Jurkat, Clone E6-1 (cell line): ENCODE measurements at regions not wholly inside any gene's neighbourhood (a gene's known extent, or its start where the extent isn't known, plus 50 kb on each side); places are given as distances from the start of the nearest gene placed in this dataset.
"Not testable (repeated sequence)": the region's sequence is repeated elsewhere in the genome, so short reads cannot be mapped to it uniquely, and the experiment has no call there.

Experiments used
- DNase-seq: peaks from one replicate; pipeline ENCODE4 v3.0.0-alpha.2; 2011; ENCODE audit warnings: low read depth, low spot score
- H3K4me3 ChIP-seq: 2 replicates; pipeline ENCODE4 v1.5.1; 2011; ENCODE audit warnings: mild to moderate bottlenecking, low read length, control low read depth, moderate library complexity

DNA sequence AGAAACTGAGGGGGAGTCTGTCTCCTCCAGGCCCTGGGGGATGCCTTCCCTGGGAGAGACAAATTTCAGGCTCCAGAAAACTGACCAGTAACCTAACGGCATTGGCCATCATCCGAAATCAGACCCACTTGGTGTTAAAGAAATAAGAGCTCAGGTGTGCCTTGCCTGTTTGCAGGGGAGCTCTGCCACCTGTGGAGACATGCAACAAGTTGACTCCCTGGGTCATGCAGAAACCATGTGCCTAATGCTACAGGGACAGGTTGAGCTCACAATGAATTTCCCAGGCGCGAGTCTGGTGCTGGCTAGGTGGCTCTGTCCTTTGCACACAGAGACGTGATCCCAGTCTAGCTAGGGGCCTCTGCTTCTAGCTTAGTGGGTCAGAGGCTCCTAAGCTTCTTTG is 95.8 kb upstream of the KIT start:
- no peak for DNase-seq
- no peak overlapping the region for H3K4me3 ChIP-seq

GRCh38 chr4:54566608-54567007 is 91.1 kb upstream of the KIT start:
- H3K4me3 ChIP-seq: no peak overlapping the region
- DNase-seq: peak; percentile 15

DNA sequence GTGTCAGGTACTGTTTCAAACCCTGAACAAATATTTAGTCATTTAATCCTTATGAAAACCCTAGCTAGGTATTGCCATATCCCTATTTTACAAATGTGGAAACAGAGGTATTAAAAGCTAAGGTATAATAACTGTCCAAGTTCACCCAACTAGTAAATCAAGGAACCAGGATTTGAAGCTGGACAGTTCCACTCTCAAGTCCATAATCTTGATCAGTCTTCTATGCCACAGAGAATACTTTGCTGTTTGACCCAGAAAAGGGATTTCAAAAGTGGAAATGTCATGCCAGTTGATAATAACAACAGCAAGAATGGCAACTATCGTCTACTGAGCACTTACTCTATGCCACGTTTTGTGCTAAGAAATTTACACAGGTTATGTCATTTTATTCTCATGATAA is 90.4 kb upstream of the KIT start:
- H3K4me3 ChIP-seq: no peak overlapping the region
- DNase-seq: no peak

- DNase-seq: no peak
- H3K4me3 ChIP-seq: no peak overlapping the region
Measured at GRCh38 chr4:54568184-54568583, 89.6 kb upstream of the KIT start.

GRCh38 chr4:54570822-54571221 is 86.9 kb upstream of the KIT start:
- DNase-seq: no peak
- no peak overlapping the region for H3K4me3 ChIP-seq

- no peak overlapping the region for H3K4me3 ChIP-seq
- no peak for DNase-seq
Measured at GRCh38 chr4:54571293-54572151, 86.2 kb upstream of the KIT start.

DNA sequence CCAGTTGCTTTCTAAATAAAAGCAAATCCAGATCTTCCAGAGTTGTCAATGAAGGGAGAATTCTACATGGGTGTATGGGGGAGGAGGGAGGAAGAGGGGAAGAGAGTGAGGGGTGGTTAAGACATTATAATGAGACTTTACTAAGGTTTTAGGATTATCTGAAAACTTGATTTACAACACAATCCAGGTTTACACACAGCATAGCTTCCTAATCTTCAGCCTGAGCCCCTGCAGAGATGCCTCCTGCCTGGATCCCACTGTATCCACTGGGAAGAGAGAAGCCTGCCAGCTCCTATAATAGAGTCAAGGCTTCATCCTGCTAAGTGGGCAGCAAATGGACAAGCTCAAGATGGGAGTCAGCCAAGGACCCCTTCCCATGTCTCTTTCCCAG is 85.6 kb upstream of the KIT start:
- DNase-seq: no peak
- no peak overlapping the region for H3K4me3 ChIP-seq

GRCh38 chr4:54574500-54574899 is 83.3 kb upstream of the KIT start:
- no peak overlapping the region for H3K4me3 ChIP-seq

DNA sequence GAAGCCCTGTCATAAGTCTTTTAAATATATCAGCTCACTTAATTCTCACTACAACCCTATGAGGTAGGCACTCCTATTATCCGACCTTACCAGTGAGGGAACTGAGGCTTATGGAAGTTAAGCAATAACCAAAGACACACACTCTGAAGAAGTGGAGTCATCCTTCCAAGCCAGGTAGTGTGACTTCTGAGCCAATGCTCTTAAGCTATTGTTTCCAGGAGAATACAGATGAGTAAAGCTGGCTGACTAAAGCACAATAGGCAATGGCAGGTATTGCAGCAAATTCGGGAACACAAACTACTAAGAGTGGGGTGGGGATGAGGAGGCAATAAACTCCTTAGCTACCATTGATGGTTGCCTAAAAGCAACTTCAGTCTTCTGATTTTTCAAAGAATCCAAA is 81.8 kb upstream of the KIT start:
- H3K4me3 ChIP-seq: no peak overlapping the region
- DNase-seq: no peak

More at GRCh38 chr4:54574500-54574899, 83.3 kb upstream of the KIT start:
- no peak for DNase-seq

GRCh38 chr4:54581807-54582206 is 76.0 kb upstream of the KIT start:
- no peak overlapping the region for H3K4me3 ChIP-seq
- no peak for DNase-seq

GRCh38 chr4:54585321-54586000 is 72.3 kb upstream of the KIT start:
- DNase-seq: no peak
- H3K4me3 ChIP-seq: no peak overlapping the region

- no peak for DNase-seq
- no peak overlapping the region for H3K4me3 ChIP-seq
Measured at GRCh38 chr4:54586320-54586955, 71.3 kb upstream of the KIT start.

- H3K4me3 ChIP-seq: no peak overlapping the region
- DNase-seq: no peak
Measured at GRCh38 chr4:54587107-54587891, 70.5 kb upstream of the KIT start.

DNA sequence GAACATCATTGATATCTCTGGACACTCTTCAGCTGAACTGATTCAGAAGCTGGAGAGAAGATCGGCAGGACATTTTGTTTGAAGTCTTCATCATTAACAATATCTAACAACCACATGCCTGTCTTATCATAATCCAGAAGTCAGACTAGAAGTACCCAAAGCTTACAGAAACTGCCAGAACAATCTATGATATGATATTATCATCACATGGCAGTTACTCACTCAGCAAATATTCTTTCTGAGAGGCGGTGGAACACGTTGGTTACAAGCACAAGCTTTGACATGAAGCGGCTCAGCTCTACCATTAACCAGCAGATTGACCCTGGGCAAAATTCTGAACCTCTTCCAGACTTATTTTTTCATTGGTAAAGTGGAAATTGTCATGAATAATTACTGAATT is 69.4 kb upstream of the KIT start:
- no peak for DNase-seq
- H3K4me3 ChIP-seq: no peak overlapping the region

DNA sequence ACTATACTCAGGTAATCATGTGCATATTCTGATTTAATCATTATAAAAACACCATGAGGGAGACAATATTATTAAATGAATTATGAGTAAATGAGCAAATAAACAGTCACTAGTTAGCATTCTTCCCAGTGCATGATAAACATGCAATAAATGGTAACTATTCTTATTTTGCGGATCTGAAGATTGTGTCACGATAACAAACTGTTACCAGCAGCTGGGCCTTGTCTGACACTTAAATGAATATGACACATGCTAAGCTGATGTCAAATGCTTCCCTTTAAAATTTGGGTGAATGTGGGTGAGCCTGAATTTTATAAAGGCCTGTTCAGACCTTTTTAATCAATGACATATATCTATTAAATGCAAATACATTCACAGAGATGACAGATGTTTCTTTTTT is 68.2 kb upstream of the KIT start:
- H3K4me3 ChIP-seq: no peak overlapping the region
- DNase-seq: no peak

- no peak overlapping the region for H3K4me3 ChIP-seq
- DNase-seq: no peak
Measured at GRCh38 chr4:54593795-54594322, 63.9 kb upstream of the KIT start.

DNA sequence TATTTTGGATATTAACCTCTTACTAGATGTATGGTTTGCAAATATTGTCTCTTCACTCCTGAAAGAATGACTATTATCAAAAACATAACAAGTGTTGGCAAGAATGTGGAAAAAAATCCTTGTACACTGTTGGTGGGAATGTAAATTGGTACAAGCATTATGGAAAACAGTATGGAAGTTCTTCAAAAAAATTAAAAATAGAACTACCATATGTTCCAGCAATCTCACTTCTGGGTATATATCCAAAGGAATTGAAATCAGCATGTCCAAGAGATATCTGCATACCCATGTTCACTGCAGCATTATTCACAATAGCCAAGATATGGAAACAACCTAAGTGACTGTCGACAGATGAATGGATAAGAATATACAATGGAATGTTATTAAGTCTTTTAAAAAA is 61.6 kb upstream of the KIT start:
- no peak overlapping the region for H3K4me3 ChIP-seq

GRCh38 chr4:54597678-54598077 is 60.1 kb upstream of the KIT start:
- not testable (repeated sequence) for DNase-seq, H3K4me3 ChIP-seq

More for the DNA sequence above, 61.6 kb upstream of the KIT start:
- no peak for DNase-seq

- H3K4me3 ChIP-seq, DNase-seq: not testable (repeated sequence)
Measured at GRCh38 chr4:54602175-54602574, 55.6 kb upstream of the KIT start.
